ENCODE measurements at regions not wholly inside any gene's neighbourhood (a gene's known extent, or its start where the extent isn't known, plus 50 kb on each side); places are given as distances from the start of the nearest gene placed in this dataset.

DNA sequence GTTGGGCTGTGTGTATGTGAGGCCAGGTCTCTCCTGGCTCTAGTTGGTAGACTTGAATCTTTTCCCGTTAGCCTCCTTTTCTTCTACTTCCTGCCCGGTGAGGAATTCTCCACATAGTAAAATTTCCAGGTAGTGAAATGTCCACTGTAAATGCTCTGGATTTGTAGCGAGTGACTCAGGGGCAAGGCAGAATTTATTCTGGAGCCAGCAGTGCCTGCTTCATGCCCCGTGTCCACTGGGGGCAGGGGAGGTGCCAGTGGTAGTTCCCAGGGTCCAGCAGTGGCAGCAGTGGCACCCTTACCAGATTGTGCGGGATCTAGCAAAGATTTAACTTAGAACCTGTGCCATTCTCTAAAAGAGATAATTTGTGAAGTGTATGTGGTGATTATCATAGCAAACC is 74.5 kb upstream of the USP24 start:
- H3K27ac Mint-ChIP-seq, result no peak overlapping the region
- ATAC-seq, result no peak
- H3K4me1 Mint-ChIP-seq, result peaks cover 0 to 5% of the 10 kb centered on the region in 2 donors
- no peaks in the 10 kb centered on the region for H3K36me3 Mint-ChIP-seq
- H3K4me3 Mint-ChIP-seq, result no peak overlapping the region
- H3K27me3 Mint-ChIP-seq (ENCODE audit: low read depth in 2 of 2), result peaks cover 7 to 15% of the 10 kb centered on the region in 2 donors
- no peak for DNase-seq
- WGBS (ENCODE audit: insufficient coverage), result 96% methylated on average over 5 of the region's 5 CpGs
- Histone ChIP-seq H3K4me3 (ENCODE audit: low read length) (no peak overlapping the region), H3K36me3 (ENCODE audit: control insufficient read depth, insufficient read depth, low read length) (no peaks in the 10 kb centered on the region), H3K27me3 (ENCODE audit: control insufficient read depth, insufficient read depth, low read length) (no peaks in the 10 kb centered on the region), H3K27ac (ENCODE audit: low read length) (no peak overlapping the region), H3K9me3 (ENCODE audit: control insufficient read depth, insufficient read depth, low read length) (no peaks in the 10 kb centered on the region), H3K4me1 (ENCODE audit: control insufficient read depth, insufficient read depth, low read length) (no peaks in the 10 kb centered on the region)
- TF ChIP-seq, protein P1, sequence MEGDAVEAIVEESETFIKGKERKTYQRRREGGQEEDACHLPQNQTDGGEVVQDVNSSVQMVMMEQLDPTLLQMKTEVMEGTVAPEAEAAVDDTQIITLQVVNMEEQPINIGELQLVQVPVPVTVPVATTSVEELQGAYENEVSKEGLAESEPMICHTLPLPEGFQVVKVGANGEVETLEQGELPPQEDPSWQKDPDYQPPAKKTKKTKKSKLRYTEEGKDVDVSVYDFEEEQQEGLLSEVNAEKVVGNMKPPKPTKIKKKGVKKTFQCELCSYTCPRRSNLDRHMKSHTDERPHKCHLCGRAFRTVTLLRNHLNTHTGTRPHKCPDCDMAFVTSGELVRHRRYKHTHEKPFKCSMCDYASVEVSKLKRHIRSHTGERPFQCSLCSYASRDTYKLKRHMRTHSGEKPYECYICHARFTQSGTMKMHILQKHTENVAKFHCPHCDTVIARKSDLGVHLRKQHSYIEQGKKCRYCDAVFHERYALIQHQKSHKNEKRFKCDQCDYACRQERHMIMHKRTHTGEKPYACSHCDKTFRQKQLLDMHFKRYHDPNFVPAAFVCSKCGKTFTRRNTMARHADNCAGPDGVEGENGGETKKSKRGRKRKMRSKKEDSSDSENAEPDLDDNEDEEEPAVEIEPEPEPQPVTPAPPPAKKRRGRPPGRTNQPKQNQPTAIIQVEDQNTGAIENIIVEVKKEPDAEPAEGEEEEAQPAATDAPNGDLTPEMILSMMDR (IDR thresholded peaks at IDR 0.05), result no peak
- no peaks in the 10 kb centered on the region for H3K9me3 Mint-ChIP-seq
- intact Hi-C loops (cut with micrococcal nuclease), result no loop called here

DNA sequence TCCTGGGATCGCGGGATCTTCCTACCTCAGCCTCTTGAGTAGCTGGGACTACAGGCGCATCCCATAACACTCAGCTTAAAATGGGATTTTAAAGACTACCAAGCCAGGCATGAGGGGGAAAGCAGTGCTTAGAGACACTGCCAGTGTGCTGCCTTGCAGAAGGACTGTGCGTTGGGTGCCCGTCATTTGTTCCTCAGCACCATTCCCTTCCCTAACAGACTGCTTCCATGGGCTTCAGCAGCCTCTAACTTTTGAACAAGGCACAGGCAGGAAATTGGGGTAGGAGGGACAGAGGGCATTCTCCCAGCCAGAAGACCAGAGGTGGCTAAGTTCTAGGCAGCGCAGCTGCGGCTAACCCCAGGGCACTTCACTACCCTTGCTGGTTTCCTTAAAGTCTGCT is 73.9 kb upstream of the USP24 start:
- Mint-ChIP-seq H3K27me3 (ENCODE audit: low read depth in 2 of 2) (peaks cover 7 to 9% of the 10 kb centered on the region in 2 donors), H3K4me3 (no peak overlapping the region), H3K27ac (no peak overlapping the region), H3K9me3 (no peaks in the 10 kb centered on the region), H3K4me1 (peaks cover 0 to 5% of the 10 kb centered on the region in 2 donors), H3K36me3 (no peaks in the 10 kb centered on the region)
- no peaks in the 10 kb centered on the region for H3K9me3 ChIP-seq (ENCODE audit: control insufficient read depth, insufficient read depth, low read length)
- H3K4me3 ChIP-seq (ENCODE audit: low read length), result no peak overlapping the region
- TF ChIP-seq, protein P1 (IDR thresholded peaks at IDR 0.05), result no peak
- H3K36me3 ChIP-seq (ENCODE audit: control insufficient read depth, insufficient read depth, low read length), result no peaks in the 10 kb centered on the region
- intact Hi-C loops (cut with micrococcal nuclease), result no loop called here
- ATAC-seq, result no peak
- no peak overlapping the region for H3K27ac ChIP-seq (ENCODE audit: low read length)
- 99% methylated on average over 6 of the region's 7 CpGs for WGBS (ENCODE audit: insufficient coverage)
- no peak for DNase-seq
- H3K27me3 ChIP-seq (ENCODE audit: control insufficient read depth, insufficient read depth, low read length), result no peaks in the 10 kb centered on the region
- H3K4me1 ChIP-seq (ENCODE audit: control insufficient read depth, insufficient read depth, low read length), result no peaks in the 10 kb centered on the region

DNA sequence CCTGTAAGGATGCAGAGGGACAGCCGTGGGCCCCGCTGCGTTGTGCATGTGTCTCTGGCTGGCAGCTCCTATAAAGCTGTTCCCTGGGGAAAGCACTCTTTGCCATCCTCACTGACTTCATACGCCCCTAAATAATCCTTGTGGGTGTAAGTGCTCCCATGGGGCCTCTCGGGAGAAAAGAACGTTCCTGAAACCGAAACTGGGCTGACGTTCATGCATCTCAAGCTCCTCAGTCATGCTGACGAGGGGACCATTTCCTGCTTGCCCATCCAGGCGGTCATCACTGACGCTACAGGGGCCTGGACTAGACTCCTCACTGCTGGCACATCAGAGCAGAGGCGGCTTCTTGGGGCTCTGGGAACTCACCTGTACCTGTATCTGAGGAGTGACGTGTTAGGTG is 73.1 kb upstream of the USP24 start:
- H3K4me1 ChIP-seq (ENCODE audit: control insufficient read depth, insufficient read depth, low read length), result no peaks in the 10 kb centered on the region
- no peak overlapping the region for H3K27ac Mint-ChIP-seq
- intact Hi-C loops (cut with micrococcal nuclease), result no loop called here
- H3K4me3 Mint-ChIP-seq, result no peak overlapping the region
- no peaks in the 10 kb centered on the region for H3K36me3 ChIP-seq (ENCODE audit: control insufficient read depth, insufficient read depth, low read length)
- no peaks in the 10 kb centered on the region for H3K36me3 Mint-ChIP-seq
- ATAC-seq, result no peak
- peaks cover 4 to 7% of the 10 kb centered on the region in 2 donors for H3K27me3 Mint-ChIP-seq (ENCODE audit: low read depth in 2 of 2)
- WGBS (ENCODE audit: insufficient coverage), result 73% methylated on average over 13 of the region's 13 CpGs
- no peaks in the 10 kb centered on the region for H3K9me3 ChIP-seq (ENCODE audit: control insufficient read depth, insufficient read depth, low read length)
- TF ChIP-seq, protein P1 (IDR thresholded peaks at IDR 0.05), result no peak
- H3K27ac ChIP-seq (ENCODE audit: low read length), result no peak overlapping the region
- H3K27me3 ChIP-seq (ENCODE audit: control insufficient read depth, insufficient read depth, low read length), result no peaks in the 10 kb centered on the region
- H3K9me3 Mint-ChIP-seq, result no peaks in the 10 kb centered on the region
- H3K4me3 ChIP-seq (ENCODE audit: low read length), result no peak overlapping the region
- DNase-seq, result no peak
- peaks cover 0 to 5% of the 10 kb centered on the region in 2 donors for H3K4me1 Mint-ChIP-seq

DNA sequence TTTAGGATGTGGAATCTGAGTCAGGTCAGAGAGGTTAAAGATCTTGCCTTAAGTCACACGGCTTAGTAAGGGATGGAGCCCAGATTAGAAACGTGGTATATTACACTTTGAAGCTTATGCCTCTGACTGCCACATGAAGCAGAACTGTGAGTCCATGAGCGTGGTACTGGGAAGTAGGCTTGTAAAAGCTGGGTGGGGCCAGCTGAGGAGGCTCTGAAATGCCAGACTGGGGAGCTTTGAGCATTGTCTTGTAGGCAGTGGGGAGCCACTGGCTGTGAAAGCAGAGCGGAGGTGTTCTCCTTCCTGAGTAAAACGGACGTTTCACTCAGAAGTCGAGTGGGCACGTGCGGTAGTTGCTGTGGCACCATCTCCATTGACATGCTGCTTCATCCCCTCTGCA is 72.6 kb upstream of the USP24 start:
- intact Hi-C loops (cut with micrococcal nuclease), result no loop called here

More for the DNA sequence above, 72.6 kb upstream of the USP24 start:
- Mint-ChIP-seq H3K9me3 (no peaks in the 10 kb centered on the region), H3K36me3 (no peaks in the 10 kb centered on the region), H3K27me3 (ENCODE audit: low read depth in 2 of 2) (peaks cover 5 to 7% of the 10 kb centered on the region in 2 donors), H3K4me3 (no peak overlapping the region), H3K27ac (no peak overlapping the region), H3K4me1 (peaks cover 0 to 5% of the 10 kb centered on the region in 2 donors)
- WGBS (ENCODE audit: insufficient coverage), result 80% methylated on average over 9 of the region's 9 CpGs
- no peaks in the 10 kb centered on the region for H3K9me3 ChIP-seq (ENCODE audit: control insufficient read depth, insufficient read depth, low read length)
- H3K4me1 ChIP-seq (ENCODE audit: control insufficient read depth, insufficient read depth, low read length), result no peaks in the 10 kb centered on the region
- TF ChIP-seq, protein P1 (IDR thresholded peaks at IDR 0.05), result no peak
- no peak for ATAC-seq
- DNase-seq, result no peak
- H3K27ac ChIP-seq (ENCODE audit: low read length), result no peak overlapping the region
- no peaks in the 10 kb centered on the region for H3K27me3 ChIP-seq (ENCODE audit: control insufficient read depth, insufficient read depth, low read length)
- no peaks in the 10 kb centered on the region for H3K36me3 ChIP-seq (ENCODE audit: control insufficient read depth, insufficient read depth, low read length)
- no peak overlapping the region for H3K4me3 ChIP-seq (ENCODE audit: low read length)
